ENCODE measurements at regions not wholly inside any gene's neighbourhood (a gene's known extent, or its start where the extent isn't known, plus 50 kb on each side); places are given as distances from the start of the nearest gene placed in this dataset.

GRCh38 chr7:4523219-4523618 is 158.9 kb upstream of the FOXK1 start:
- TF ChIP-seq CTCF (IDR thresholded peaks at IDR 0.05; ENCODE audit: insufficient read depth, low read length) (no peak), POLR2AphosphoS5 (IDR thresholded peaks at IDR 0.05; ENCODE audit: low read depth) (no peak)
